Upper lobe of left lung (tissue), 6 donors: ENCODE measurements at regions not wholly inside any gene's neighbourhood (a gene's known extent, or its start where the extent isn't known, plus 50 kb on each side); places are given as distances from the start of the nearest gene placed in this dataset.
"Not testable (repeated sequence)": the region's sequence is repeated elsewhere in the genome, so short reads cannot be mapped to it uniquely, and the experiment has no call there.

Source experiments
- ATAC-seq, 2 donors: fragments of 200-7000 bp; cut with Tn5 transposase; one replicate each; pipeline ENCODE4 v1.9.1; 2022; ENCODE audit warnings: mild to moderate bottlenecking in 2 of 2, moderate library complexity in 2 of 2; ENCODE audit not compliant: low FRiP score in 2 of 2
- DNase-seq, 2 donors: peaks; one replicate each; pipeline ENCODE4 v3.0.0-alpha.2; 2019 to 2020
- H3K27ac ChIP-seq, 4 donors: fragments of 200-600 bp; sonication (generic); one replicate each; pipeline ENCODE4 v1.5.1; 2016 to 2019
- H3K27me3 ChIP-seq, 4 donors: fragments of 200-600 bp; sonication (generic); one replicate each; pipeline ENCODE4 v1.5.1; 2017 to 2019
- H3K36me3 ChIP-seq, 4 donors: fragments of 200-600 bp; sonication (generic); one replicate each; pipeline ENCODE4 v1.5.1; 2016 to 2019
- H3K4me1 ChIP-seq, 4 donors: fragments of 200-600 bp; sonication (generic); one replicate each; pipeline ENCODE4 v1.5.1; 2018 to 2019
- H3K4me3 ChIP-seq, 4 donors: fragments of 200-600 bp; sonication (generic); one replicate each; pipeline ENCODE4 v1.5.1; 2017 to 2019; ENCODE audit warnings: mild to moderate bottlenecking in 2 of 4, moderate library complexity in 1 of 4
- H3K9me3 ChIP-seq, 4 donors: fragments of 200-600 bp; sonication (generic); one replicate each; pipeline ENCODE4 v1.5.1; 2018 to 2019
- CTCF ChIP-seq, 6 experiments: fragments of 450-650 bp in 4 of 6; fragments of 200-600 bp in 2 of 6; sonication (generic) in 2 of 6; IDR thresholded peaks; one replicate each; pipeline ENCODE4 v1.5.1; 2016 to 2019; ENCODE audit warnings: antibody characterized with exemption in 6 of 6
- EP300 ChIP-seq, 4 donors: sonication (generic); formaldehyde crosslinking; IDR thresholded peaks; one replicate each; pipeline ENCODE4 v1.5.1; 2017; ENCODE audit warnings: antibody characterized with exemption in 4 of 4, control low read depth in 2 of 4
- POLR2A ChIP-seq, 4 donors: fragments of 450-650 bp; IDR thresholded peaks; one replicate each; pipeline ENCODE4 v1.5.1; 2016 to 2017; ENCODE audit warnings: antibody characterized with exemption in 4 of 4, mild to moderate bottlenecking in 2 of 4
- POLR2AphosphoS5 ChIP-seq, 2 donors: sonication (generic); formaldehyde crosslinking; IDR thresholded peaks; one replicate each; pipeline ENCODE4 v1.5.1; 2017; ENCODE audit warnings: antibody characterized with exemption in 2 of 2
- WGBS, 2 donors: methylation state at CpG; one replicate each; pipeline ENCODE4 v1.1.5; 2017 to 2018; 5-methylcytosine and 5-hydroxymethylcytosine counted together
- donor health status: DM: no; HTN: no; CAD: no; lungs with moderate emphysema.
- donor health status: DM: no; HTN: yes; CAD: no; lungs with severe emphysema.

GRCh38 chr21:31592963-31593560 lies 66.4 kb upstream of the SOD1 start:
- Histone ChIP-seq H3K4me3 (no peak overlapping the region), H3K4me1 (peaks cover 0 to 3% (median 0%) of the 10 kb centered on the region in 4 donors), H3K36me3 (no peaks in the 10 kb centered on the region), H3K9me3 (no peaks in the 10 kb centered on the region), H3K27ac (no peak overlapping the region), H3K27me3 (no peaks in the 10 kb centered on the region)
- WGBS, 2 donors: 35 to 49% methylated on average over 13 of the region's 13 CpGs
- DNase-seq: no peak
- TF ChIP-seq POLR2A (IDR thresholded peaks at IDR 0.05): no peak
- no peak for TF ChIP-seq CTCF (IDR thresholded peaks at IDR 0.05)
- TF ChIP-seq EP300 (IDR thresholded peaks at IDR 0.05): no peak
- TF ChIP-seq POLR2AphosphoS5 (IDR thresholded peaks at IDR 0.05): no peak
- ATAC-seq: no peak

- Histone ChIP-seq H3K27ac (no peak overlapping the region), H3K36me3 (no peaks in the 10 kb centered on the region), H3K4me1 (peaks cover 0 to 3% (median 0%) of the 10 kb centered on the region in 4 donors), H3K4me3 (no peak overlapping the region), H3K27me3 (no peaks in the 10 kb centered on the region), H3K9me3 (no peaks in the 10 kb centered on the region)
- TF ChIP-seq CTCF (IDR thresholded peaks at IDR 0.05): no peak
- WGBS, 2 donors: 56 to 69% methylated on average over 2 to 3 of the region's 3 CpGs
- ATAC-seq: no peak
- no peak for DNase-seq
Observed at GRCh38 chr21:31592516-31592915, 67.0 kb upstream of the SOD1 start.

- ATAC-seq (no peak), DNase-seq (no peak)
- 81 to 82% methylated on average over 3 of the region's 3 CpGs for WGBS, 2 donors
- Histone ChIP-seq H3K27me3 (no peaks in the 10 kb centered on the region), H3K4me3 (no peak overlapping the region), H3K27ac (no peak overlapping the region), H3K9me3 (no peaks in the 10 kb centered on the region), H3K36me3 (no peaks in the 10 kb centered on the region), H3K4me1 (peaks cover 0 to 3% (median 0%) of the 10 kb centered on the region in 4 donors)
- TF ChIP-seq POLR2AphosphoS5 (IDR thresholded peaks at IDR 0.05) (no peak), POLR2A (IDR thresholded peaks at IDR 0.05) (no peak), CTCF (IDR thresholded peaks at IDR 0.05) (no peak), EP300 (IDR thresholded peaks at IDR 0.05) (no peak)
Observed at GRCh38 chr21:31589820-31590219, 69.7 kb upstream of the SOD1 start.

GRCh38 chr21:31586118-31586517 lies 73.4 kb upstream of the SOD1 start:
- Histone ChIP-seq H3K4me3 (no peak overlapping the region), H3K36me3 (no peaks in the 10 kb centered on the region), H3K4me1 (no peaks in the 10 kb centered on the region), H3K27me3 (no peaks in the 10 kb centered on the region), H3K9me3 (no peaks in the 10 kb centered on the region), H3K27ac (no peak overlapping the region)
- ATAC-seq: no peak
- 76 to 77% methylated on average over 6 of the region's 6 CpGs for WGBS, 2 donors
- TF ChIP-seq EP300 (IDR thresholded peaks at IDR 0.05) (no peak), POLR2AphosphoS5 (IDR thresholded peaks at IDR 0.05) (no peak), CTCF (IDR thresholded peaks at IDR 0.05) (no peak), POLR2A (IDR thresholded peaks at IDR 0.05) (no peak)
- DNase-seq: no peak

GRCh38 chr21:31583937-31584336 lies 75.6 kb upstream of the SOD1 start:
- not testable (repeated sequence) for ATAC-seq, DNase-seq, H3K4me3 ChIP-seq, H3K4me1 ChIP-seq, H3K36me3 ChIP-seq, H3K9me3 ChIP-seq, H3K27me3 ChIP-seq, H3K27ac ChIP-seq
- 68 to 74% methylated on average over 7 of the region's 9 CpGs for WGBS, 2 donors
